ENCODE measurements at regions not wholly inside any gene's neighbourhood (a gene's known extent, or its start where the extent isn't known, plus 50 kb on each side); places are given as distances from the start of the nearest gene placed in this dataset.

- FAIRE-seq = no peak
- TF ChIP-seq POLR2A (IDR thresholded peaks at IDR 0.05; ENCODE audit: low read depth, low read length) = no peak
- no peak for DNase-seq (ENCODE audit: insufficient read length, low spot score)
These were observed 75.3 kb upstream of the MAST4 start for GRCh38 chr5:66520854-66521253.

- FAIRE-seq (no peak), DNase-seq (ENCODE audit: insufficient read length, low spot score) (no peak)
- TF ChIP-seq POLR2A (IDR thresholded peaks at IDR 0.05; ENCODE audit: low read depth, low read length) = no peak
These were observed 68.6 kb upstream of the MAST4 start for GRCh38 chr5:66527478-66528035.

GRCh38 chr5:66529182-66529581, 67.0 kb upstream of the MAST4 start:
- FAIRE-seq (no peak), DNase-seq (ENCODE audit: insufficient read length, low spot score) (no peak)
- TF ChIP-seq POLR2A (IDR thresholded peaks at IDR 0.05; ENCODE audit: low read depth, low read length) = no peak

- no peak for TF ChIP-seq POLR2A (IDR thresholded peaks at IDR 0.05; ENCODE audit: low read depth, low read length)
- no peak for FAIRE-seq
- no peak for DNase-seq (ENCODE audit: insufficient read length, low spot score)
These were observed 66.5 kb upstream of the MAST4 start for GRCh38 chr5:66529704-66530103.

- no peak for DNase-seq (ENCODE audit: insufficient read length, low spot score)
- no peak for TF ChIP-seq POLR2A (IDR thresholded peaks at IDR 0.05; ENCODE audit: low read depth, low read length)
- FAIRE-seq = no peak
These were observed 58.1 kb upstream of the MAST4 start for GRCh38 chr5:66538126-66538525.

- no peak for FAIRE-seq
- DNase-seq (ENCODE audit: insufficient read length, low spot score) = no peak
- no peak for TF ChIP-seq POLR2A (IDR thresholded peaks at IDR 0.05; ENCODE audit: low read depth, low read length)
These were observed 57.7 kb upstream of the MAST4 start for GRCh38 chr5:66538531-66538930.

- no peak for TF ChIP-seq POLR2A (IDR thresholded peaks at IDR 0.05; ENCODE audit: low read depth, low read length)
- DNase-seq (ENCODE audit: insufficient read length, low spot score) (no peak), FAIRE-seq (no peak)
These were observed 56.1 kb upstream of the MAST4 start for GRCh38 chr5:66540078-66540477.

- FAIRE-seq (no peak), DNase-seq (ENCODE audit: insufficient read length, low spot score) (no peak)
- no peak for TF ChIP-seq POLR2A (IDR thresholded peaks at IDR 0.05; ENCODE audit: low read depth, low read length)
These were observed 53.5 kb upstream of the MAST4 start for GRCh38 chr5:66542711-66543110.
